Stomach (tissue), 8 donors: ENCODE measurements at regions not wholly inside any gene's neighbourhood (a gene's known extent, or its start where the extent isn't known, plus 50 kb on each side); places are given as distances from the start of the nearest gene placed in this dataset.
A peak's percentile ranks its signal among the peaks of the same experiment; 100 is the strongest.

Source experiments
- DNase-seq, 2 donors: peaks; one replicate each; pipeline versions ENCODE4 v3.0.0 to v3.0.0-alpha.2; 2013 to 2019
- H3K27ac ChIP-seq, 5 donors: fragments of 200-600 bp in 4 of 5; sonication (generic) in 4 of 5; one replicate each; pipeline ENCODE4 v1.5.1; 2013 to 2019; ENCODE audit warnings: mild to moderate bottlenecking in 1 of 5, moderate library complexity in 1 of 5
- H3K27me3 ChIP-seq, 3 donors: fragments of 200-600 bp; sonication (generic); one replicate each; pipeline ENCODE4 v1.5.1; 2017 to 2019; ENCODE audit warnings: mixed run types in 1 of 3
- H3K36me3 ChIP-seq, 4 donors: fragments of 200-600 bp; sonication (generic); 1 replicate in 3 of 4; 2 replicates in 1 of 4; pipeline ENCODE4 v1.5.1; 2016 to 2019
- H3K4me1 ChIP-seq, 4 donors: fragments of 200-600 bp; sonication (generic); one replicate each; pipeline ENCODE4 v1.5.1; 2016 to 2019
- H3K4me3 ChIP-seq, 4 donors: fragments of 200-600 bp; sonication (generic) in 3 of 4; one replicate each; pipeline ENCODE4 v1.5.1; 2016 to 2019; ENCODE audit warnings: mild to moderate bottlenecking in 1 of 4
- H3K9me3 ChIP-seq, 4 donors: fragments of 200-600 bp; sonication (generic); one replicate each; pipeline ENCODE4 v1.5.1; 2016 to 2019
- EP300 ChIP-seq: sonication (generic); formaldehyde crosslinking; IDR thresholded peaks from one replicate; pipeline ENCODE4 v1.6.1; 2017; ENCODE audit warnings: antibody characterized with exemption
- POLR2A ChIP-seq, 4 donors: fragments of 450-650 bp; IDR thresholded peaks; one replicate each; pipeline ENCODE4 v1.6.1; 2016; ENCODE audit warnings: antibody characterized with exemption in 4 of 4, control low read depth in 2 of 4, mild to moderate bottlenecking in 1 of 4, moderate library complexity in 1 of 4
- POLR2AphosphoS5 ChIP-seq, 3 donors: sonication (generic); formaldehyde crosslinking; IDR thresholded peaks; one replicate each; pipeline ENCODE4 v1.6.1; 2016; ENCODE audit warnings: antibody characterized with exemption in 3 of 3
- WGBS, 5 donors: extraction: QIAGEN DNeasy Blood & Tissue Kit in 3 of 5; methylation state at CpG; one replicate each; pipeline versions ENCODE4 v1.1.5 to v1.1.7; 2013 to 2018; 5-methylcytosine and 5-hydroxymethylcytosine counted together
- intact Hi-C: fragments of 100-400 bp; cut with DNase I; formaldehyde crosslinking; loops from one replicate; pipeline ENCODE4 v1.15.1; 2023; ENCODE audit warnings: low total_unique reads
- TF ChIP-seq, protein P1 (sequence below), 7 experiments: fragments of 450-650 bp in 4 of 7; fragments of 200-600 bp in 3 of 7; sonication (generic) in 3 of 7; IDR thresholded peaks; one replicate each; pipeline ENCODE4 v1.5.1; 2016 to 2019; ENCODE audit warnings: antibody characterized with exemption in 7 of 7, control low read depth in 2 of 7, mild to moderate bottlenecking in 1 of 7
- donor health status: healthy with polysubstance abuse.
- donor health status: Bipolar disorder and iron deficiency.
- donor health status: healthy.

DNA sequence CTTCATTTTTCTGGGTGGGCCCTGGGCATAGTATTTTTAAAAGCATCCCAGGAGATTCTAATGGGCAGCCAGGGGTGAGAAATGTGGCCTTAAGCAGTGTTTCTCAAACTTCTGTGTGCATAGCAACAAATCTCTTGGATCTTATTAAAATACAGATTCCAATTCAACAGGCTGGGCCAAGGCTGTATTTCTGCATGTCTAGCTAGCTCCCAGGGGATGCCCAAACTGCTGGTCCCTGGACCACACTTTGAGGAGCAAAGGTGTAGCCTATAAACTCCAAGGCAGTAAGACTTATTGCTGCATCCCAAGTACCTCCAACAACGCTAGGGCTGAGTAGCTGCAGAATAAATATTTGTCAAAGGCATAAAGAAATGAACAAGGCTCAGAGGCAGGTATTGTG lies 292.9 kb upstream of the ZMIZ1 start:
- intact Hi-C loops, result no loop called here
- whole genome bisulfite sequencing, 5 donors, result 25 to 53% (median 47%) methylated on average over 1 of the region's 1 CpG
- Histone ChIP-seq H3K4me3 (no peak overlapping the region), H3K4me1 (peaks cover 24 to 52% (median 41%) of the 10 kb centered on the region in 4 donors), H3K9me3 (no peaks in the 10 kb centered on the region), H3K27ac (peak overlapping the region in 2 of 5 donors; percentile 63 to 72), H3K36me3 (no peaks in the 10 kb centered on the region), H3K27me3 (no peaks in the 10 kb centered on the region)
- TF ChIP-seq, protein P1, sequence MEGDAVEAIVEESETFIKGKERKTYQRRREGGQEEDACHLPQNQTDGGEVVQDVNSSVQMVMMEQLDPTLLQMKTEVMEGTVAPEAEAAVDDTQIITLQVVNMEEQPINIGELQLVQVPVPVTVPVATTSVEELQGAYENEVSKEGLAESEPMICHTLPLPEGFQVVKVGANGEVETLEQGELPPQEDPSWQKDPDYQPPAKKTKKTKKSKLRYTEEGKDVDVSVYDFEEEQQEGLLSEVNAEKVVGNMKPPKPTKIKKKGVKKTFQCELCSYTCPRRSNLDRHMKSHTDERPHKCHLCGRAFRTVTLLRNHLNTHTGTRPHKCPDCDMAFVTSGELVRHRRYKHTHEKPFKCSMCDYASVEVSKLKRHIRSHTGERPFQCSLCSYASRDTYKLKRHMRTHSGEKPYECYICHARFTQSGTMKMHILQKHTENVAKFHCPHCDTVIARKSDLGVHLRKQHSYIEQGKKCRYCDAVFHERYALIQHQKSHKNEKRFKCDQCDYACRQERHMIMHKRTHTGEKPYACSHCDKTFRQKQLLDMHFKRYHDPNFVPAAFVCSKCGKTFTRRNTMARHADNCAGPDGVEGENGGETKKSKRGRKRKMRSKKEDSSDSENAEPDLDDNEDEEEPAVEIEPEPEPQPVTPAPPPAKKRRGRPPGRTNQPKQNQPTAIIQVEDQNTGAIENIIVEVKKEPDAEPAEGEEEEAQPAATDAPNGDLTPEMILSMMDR (IDR thresholded peaks at IDR 0.05), result no peak
- DNase-seq, result no peak

DNA sequence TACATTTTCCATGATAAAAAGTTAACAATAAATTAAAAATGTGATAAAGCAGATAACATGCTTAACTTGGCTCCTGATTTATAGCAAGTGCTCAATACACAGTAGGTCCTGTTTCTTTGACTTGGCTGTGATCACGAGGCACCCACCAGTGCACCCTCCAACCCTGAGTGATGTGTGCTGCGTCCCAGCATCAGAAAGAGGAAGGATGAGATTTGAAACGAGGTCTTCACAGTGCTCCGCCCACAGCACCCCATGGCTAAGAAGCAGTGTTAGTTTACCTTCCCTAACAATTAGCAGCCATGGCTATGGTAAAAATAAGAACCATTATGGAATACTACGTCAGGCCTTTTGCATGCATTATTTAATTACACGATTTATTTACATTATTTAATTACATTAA lies 292.0 kb upstream of the ZMIZ1 start:
- Histone ChIP-seq H3K27me3 (no peaks in the 10 kb centered on the region), H3K4me3 (no peak overlapping the region), H3K9me3 (no peaks in the 10 kb centered on the region), H3K27ac (peak overlapping the region in 4 of 5 donors; percentile 35 to 70 (median 59)), H3K36me3 (no peaks in the 10 kb centered on the region), H3K4me1 (peaks cover 24 to 46% (median 37%) of the 10 kb centered on the region in 4 donors)
- intact Hi-C loops, result no loop called here
- TF ChIP-seq POLR2A (IDR thresholded peaks at IDR 0.05) (no peak), EP300 (no peak), POLR2AphosphoS5 (IDR thresholded peaks at IDR 0.05) (no peak)
- TF ChIP-seq, protein P1 (IDR thresholded peaks at IDR 0.05), result no peak
- DNase-seq, result no peak
- WGBS, 5 donors, result 51 to 65% (median 60%) methylated on average over 6 of the region's 6 CpGs

DNA sequence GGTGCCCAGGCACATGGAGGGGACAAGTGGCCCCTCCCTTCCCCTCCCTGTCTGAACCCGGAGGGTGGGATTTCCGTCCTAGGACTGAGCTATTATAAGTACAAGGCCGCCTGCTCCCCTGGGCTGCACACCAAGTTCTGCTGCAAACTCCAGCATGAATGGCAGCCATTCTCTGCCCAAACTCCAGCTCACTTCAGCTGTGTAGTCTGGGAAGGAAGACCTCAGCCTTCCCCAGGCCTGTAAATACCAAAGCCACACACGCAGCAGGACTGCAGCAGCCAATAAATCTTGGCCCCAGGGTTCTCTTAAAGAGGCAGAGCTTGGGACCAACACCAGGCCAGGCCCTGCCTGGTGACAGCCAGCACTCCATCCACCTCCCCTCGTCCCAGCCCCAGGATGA lies 291.3 kb upstream of the ZMIZ1 start:
- TF ChIP-seq POLR2A (IDR thresholded peaks at IDR 0.05), result no peak
- TF ChIP-seq, protein P1 (IDR thresholded peaks at IDR 0.05), result no peak
- peak in 1 of 3 donors; percentile 61 for TF ChIP-seq POLR2AphosphoS5 (IDR thresholded peaks at IDR 0.05)
- peak; percentile 13 for TF ChIP-seq EP300
- H3K27me3 ChIP-seq, result no peaks in the 10 kb centered on the region
- H3K9me3 ChIP-seq, result no peaks in the 10 kb centered on the region
- intact Hi-C loops, result no loop called here
- no peak overlapping the region for H3K4me3 ChIP-seq
- peak overlapping the region in 4 of 5 donors; percentile 35 to 70 (median 59) for H3K27ac ChIP-seq
- 20 to 65% (median 47%) methylated on average over 3 to 5 of the region's 5 CpGs for WGBS, 5 donors
- H3K4me1 ChIP-seq, result peaks cover 24 to 40% (median 34%) of the 10 kb centered on the region in 4 donors
- peak in 1 of 2 donors; percentile 84 for DNase-seq
- H3K36me3 ChIP-seq, result no peaks in the 10 kb centered on the region

DNA sequence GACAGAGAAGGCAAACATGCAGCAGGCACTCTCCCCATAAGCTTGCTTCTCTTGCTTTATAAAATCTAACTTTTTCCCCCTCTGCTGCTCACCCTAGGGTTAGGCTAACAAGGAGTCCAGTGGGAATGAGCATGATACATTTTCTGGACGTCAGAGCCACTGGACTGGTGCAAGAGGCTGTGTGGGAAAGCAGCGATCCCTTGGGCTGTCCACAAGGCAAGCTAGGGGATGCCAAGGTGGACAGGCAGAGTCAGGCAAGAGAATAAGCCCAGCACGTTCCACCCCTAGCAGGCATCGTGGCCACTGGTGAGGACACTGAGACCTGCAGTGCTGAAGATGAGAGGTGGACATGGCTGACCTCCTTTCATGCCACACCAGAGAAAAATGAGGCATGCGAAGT lies 290.9 kb upstream of the ZMIZ1 start:
- 71 to 81% (median 81%) methylated on average over 5 of the region's 5 CpGs for WGBS, 5 donors
- H3K27ac ChIP-seq, result peak overlapping the region in 4 of 5 donors; percentile 35 to 70 (median 59)
- no peaks in the 10 kb centered on the region for H3K36me3 ChIP-seq
- H3K4me3 ChIP-seq, result no peak overlapping the region
- peaks cover 24 to 40% (median 34%) of the 10 kb centered on the region in 4 donors for H3K4me1 ChIP-seq
- TF ChIP-seq POLR2A (IDR thresholded peaks at IDR 0.05) (no peak), POLR2AphosphoS5 (IDR thresholded peaks at IDR 0.05) (no peak), EP300 (no peak)
- H3K9me3 ChIP-seq, result peaks cover 0 to under 1% (median 0%) of the 10 kb centered on the region in 4 donors
- no peaks in the 10 kb centered on the region for H3K27me3 ChIP-seq
- DNase-seq, result no peak
- intact Hi-C loops, result no loop called here
